ENCODE measurements at regions not wholly inside any gene's neighbourhood (a gene's known extent, or its start where the extent isn't known, plus 50 kb on each side); places are given as distances from the start of the nearest gene placed in this dataset.

DNA sequence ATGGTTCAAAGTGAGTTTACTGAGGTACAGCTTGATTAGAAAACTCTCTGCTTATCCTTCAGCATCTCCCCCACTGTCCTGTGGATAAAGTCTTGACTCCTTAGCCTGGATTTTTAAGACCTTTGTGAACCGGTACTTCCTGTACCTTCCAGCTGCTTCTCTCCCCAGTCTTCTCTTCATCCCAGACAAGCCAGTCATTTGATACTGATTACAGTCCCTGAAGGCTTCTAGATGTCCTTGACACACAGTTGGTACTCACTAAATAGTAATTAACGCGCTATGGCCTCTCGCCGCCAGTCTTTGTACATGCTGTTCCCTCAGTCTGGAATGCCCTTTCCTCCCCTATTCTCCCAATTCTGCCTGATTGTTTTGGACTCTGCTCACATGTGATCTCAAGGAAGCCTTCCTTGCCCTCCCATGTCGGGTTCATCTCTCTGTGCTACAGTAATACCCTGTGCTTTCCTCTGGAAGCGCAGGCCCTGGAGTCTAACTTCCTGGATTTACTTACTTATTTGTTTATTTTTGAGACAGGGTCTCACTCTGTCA is 50.6 kb upstream of the PTGR2 start:
- no peak for DNase-seq (ENCODE audit: low spot score)

DNA sequence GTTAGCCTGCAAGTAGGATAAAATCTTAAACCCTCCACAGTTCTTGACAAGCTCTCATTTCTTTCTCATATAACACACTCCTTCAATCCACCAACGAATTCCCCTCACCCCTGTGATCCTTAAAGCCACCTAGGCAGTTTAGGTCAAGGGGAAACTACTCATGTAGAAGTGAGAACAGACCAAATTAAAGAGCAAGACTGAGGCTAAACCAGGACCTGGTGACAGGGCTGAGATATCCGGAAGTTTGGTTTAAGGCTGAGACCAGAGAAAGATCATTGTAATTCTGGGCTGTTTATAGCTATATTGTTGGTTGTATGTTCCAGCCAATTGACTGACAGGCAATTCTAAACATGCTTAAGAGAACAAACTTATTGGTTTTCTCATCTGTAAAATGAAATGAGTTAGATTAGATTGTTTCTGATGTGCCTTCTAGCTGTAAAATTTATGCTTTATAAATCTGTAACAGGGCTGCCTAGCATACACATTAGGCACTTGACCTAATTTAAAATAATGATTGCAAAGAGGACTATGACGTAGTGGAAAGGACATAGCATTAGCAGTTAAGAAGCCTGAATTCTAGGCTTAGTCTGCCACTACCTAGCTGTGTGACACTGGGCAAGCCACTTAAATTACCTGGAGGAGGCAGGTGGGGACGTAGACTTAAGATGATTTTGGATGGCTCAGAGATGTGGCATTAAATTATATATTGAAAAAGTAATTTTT is 53.9 kb upstream of the PTGR2 start:
- no peak for DNase-seq (ENCODE audit: low spot score)

DNA sequence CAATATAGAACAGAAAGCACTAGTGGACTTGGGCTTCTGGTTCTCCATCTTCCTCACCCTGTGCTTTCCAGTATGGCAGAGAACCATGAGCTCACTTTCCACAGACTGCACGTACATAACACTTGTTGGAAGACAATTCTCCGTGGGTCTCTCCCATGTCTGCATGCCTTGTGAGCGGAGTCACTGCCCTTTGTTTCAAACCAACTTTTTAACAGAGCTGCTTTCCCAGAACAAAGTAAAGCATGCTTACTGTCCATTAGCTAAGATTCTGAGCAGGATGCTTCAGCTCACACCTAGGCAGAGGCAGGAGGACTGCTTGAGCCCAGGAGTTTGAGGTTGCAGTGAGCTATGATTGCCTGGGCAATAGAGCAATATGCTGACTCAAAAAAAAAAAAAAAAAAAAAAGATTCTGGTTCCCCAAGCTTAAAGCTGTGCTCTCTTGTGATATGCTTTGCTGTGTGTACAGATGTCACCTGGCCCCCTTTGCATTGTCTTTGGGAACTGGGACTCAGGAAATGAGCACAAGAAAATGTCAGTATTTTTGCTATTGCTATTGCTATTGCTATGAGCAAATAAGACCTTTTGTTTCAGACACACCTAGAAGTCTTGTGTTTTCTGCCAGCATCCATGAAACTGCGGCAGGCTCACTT is 54.6 kb upstream of the PTGR2 start:
- DNase-seq (ENCODE audit: low spot score): no peak

DNA sequence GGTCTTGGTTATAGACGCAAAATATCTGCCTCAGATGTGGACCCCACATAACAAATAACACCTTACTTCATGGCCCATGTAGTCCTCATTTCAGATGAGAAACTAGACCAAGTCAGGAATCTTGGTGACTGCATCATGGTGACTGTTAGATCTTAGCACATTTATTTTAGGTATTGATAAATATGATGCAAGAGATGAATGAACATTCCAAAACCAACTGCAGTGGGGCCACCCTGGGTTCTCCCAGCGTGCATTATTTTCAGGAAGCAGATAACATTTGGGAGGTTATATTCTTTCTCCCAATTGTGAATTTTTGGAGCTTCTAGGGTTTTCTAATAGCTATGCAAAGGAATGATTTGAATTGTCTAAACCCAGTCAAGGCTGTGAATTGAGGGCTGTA is 55.2 kb upstream of the PTGR2 start:
- no peak for DNase-seq (ENCODE audit: low spot score)

DNA sequence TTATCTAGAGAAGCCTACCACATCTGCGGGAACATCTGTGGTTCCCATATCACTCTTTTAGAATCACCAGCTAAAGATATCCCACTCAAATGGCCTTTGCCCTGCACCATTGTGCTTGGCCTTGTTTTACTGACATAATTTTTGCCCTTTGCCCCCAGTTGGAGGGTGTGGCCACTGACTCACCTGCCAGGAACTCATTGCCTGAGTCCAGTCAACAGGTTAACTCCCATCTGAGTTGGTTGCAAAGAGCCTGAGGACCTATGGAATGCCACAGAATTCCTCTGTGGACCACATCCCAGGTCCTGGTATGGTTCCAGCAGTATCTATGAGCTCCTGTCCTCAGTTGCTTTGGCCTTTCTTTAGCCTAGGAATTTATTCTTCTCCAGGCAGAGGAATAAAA is 55.7 kb upstream of the PTGR2 start:
- DNase-seq (ENCODE audit: low spot score): peak; percentile 54

DNA sequence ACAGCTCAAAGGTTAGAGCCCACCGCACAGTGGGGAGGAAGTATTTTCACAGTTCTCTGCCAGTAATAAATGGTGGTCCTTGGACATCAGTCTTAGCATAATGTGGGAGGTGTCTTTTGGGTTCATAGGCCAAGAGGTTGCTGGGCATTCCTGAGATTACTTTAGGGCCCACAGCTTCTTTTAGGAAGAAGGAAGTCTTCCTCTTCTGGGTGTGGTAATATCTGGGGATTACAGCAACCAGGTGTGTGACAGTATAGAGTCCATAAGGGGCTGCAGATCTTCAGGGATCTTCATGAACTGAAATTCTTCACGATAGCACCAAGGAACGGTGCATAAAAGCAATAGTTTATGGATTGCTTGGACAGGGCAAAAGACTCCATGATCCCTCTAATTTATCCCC is 56.2 kb upstream of the PTGR2 start:
- no peak for DNase-seq (ENCODE audit: low spot score)

DNA sequence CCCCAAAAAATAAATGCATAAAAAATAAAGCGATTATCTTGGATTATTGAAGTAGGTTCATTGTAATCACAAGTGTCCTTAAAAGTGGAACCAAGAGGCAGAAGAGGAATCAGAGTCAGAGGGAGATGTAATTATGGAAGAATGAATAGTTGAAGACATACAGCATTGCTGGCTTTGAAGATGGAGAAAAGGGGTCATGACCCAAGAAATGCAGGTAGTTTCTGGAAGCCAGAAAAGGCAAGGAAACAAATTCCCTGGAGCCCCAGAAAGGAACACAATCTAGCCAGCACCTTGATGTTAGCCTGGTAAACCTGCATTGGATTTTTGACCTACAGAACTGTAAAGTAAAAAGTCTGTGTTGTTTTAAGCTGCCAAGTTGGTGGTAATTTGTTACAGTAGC is 57.5 kb upstream of the PTGR2 start:
- no peak for DNase-seq (ENCODE audit: low spot score)

DNA sequence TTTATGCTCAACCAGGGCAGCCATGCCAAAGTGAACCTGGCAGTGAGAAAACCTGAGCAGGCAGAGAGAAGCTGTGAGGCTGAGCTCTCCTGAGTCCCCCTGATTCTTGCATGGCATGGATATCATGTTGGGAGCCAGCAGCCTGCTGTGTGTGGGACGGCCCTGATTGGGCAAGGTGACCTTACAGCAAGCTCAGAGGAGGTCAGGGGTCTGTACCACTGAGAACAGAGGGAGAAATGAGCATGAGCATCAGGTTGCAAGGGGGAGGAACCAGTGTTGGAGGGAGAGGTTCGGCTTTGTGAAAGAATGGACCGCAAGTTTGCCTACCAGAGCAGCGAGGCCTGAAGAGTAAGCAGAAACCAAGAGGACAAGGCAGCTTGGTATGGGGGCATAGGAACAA is 59.1 kb upstream of the PTGR2 start:
- no peak for DNase-seq (ENCODE audit: low spot score)

DNA sequence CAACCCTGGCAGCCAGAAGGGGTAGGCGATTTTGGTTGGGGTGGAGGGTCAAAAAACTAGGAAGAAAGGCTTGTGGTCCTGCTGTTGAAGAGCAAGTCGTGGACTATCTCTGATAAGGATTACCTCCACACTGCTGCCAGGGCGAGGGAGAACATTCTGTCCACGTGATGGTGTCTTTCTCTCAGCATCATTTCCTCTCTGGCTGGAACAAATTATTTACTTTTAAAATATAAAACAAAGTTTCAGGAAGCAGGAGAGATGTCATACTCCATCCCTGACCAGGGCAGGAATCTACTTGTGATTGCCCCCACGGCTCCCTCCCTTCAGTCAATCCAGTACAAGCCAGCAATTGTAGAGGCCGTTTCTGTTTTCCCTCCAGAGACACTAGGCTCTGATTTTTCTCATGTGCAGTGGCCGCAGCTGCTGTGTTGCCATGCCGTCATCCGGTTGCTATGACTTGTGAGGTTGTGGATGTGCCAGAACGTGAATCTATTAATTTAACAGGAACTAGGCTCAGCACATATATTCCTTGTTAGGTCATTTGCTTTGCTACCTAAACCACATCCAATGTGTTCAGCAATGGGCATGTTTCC is 61.5 kb upstream of the PTGR2 start:
- peak; percentile 75 for DNase-seq (ENCODE audit: low spot score)

DNA sequence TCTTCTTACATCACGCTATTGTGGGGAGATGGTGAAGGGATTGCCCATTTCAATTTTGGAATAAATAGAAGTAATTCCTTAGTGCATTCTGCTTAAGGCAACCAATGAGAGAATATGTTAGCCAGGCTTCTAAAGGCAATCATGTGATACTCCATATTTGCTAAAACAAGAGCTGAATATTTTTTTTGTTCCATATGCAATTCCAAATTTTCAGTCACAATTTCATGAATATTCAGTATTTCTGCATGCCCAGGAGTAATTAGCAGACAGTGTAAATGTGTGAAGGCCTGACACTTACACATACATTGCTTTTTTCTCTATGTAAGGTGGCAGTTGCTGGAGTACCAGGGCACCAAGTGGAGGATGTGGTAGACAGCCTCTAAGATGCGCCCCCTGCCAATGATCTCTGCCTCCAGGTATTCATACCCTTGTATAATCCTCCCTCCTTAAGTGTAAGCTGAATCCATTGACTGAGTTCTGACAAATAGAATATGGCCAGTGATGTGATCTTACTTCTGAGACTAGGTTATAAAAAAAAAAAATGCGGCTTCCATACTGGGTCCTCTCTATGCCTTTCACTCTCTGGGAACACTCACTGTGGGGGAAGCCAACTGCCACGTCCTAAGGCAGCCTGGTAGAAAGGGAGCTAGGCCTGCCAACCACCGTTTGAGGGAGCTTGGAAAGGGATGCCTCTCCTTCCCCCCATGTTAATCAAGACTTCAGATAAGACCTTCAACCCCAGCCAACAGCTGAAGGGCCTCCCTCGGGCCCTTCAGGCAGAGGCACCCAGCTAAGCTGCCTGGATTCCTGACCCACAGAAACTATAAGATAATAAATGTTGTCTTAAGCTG is 62.7 kb upstream of the PTGR2 start:
- DNase-seq (ENCODE audit: low spot score): no peak

DNA sequence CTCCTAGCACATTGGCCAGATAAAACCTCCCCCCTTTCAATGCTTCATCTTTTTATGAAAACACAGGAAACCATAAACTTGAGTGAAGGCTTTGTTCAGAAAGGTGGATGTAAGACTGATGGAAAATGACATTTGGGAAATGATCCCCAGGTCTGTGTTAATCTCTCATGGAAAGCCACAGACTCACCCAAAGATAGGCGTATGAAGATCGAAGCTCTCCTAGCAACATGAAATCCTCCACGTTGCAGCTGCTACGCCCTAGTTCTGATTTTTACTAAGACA is 63.4 kb upstream of the PTGR2 start:
- no peak for DNase-seq (ENCODE audit: low spot score)

DNA sequence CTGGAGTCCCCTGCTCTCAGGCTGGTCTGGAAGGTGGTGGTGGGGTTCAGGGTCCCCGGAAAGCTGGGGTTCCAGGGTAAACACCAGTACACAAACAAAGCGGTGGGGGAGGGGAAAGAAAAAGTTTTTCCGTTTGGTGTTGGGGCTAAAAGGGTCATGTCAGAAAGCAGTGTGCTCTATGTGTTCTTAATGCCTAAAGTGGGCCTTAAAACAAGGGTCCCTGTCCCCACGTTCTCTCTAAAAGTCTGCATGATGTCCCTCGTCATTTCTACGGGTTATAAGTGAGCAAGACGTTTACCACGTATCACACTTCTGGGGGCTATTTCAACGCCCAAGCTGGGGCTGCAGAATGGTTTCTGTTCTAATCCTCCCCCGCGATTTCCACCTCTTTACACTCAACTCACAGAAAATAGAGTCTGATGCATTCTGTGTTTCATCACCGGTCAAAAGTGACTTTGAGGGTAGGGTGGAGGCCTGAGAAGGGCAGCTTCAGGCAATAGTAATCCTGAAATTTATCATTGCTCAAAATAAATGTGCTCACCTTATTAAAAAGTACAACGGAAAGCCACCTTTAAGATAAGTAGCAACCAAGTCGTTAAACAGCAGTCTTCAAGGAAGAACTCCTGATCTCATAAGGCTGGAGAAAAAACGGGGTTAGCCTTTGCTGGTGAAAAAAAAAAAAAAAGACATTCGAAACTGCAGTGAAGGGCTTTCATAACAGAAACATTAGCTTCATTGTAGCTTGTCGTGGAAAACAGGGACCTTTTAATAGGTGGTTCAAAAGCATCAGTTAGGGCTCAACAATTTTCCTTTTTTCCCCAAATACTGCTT is 63.9 kb upstream of the PTGR2 start:
- no peak for DNase-seq (ENCODE audit: low spot score)

DNA sequence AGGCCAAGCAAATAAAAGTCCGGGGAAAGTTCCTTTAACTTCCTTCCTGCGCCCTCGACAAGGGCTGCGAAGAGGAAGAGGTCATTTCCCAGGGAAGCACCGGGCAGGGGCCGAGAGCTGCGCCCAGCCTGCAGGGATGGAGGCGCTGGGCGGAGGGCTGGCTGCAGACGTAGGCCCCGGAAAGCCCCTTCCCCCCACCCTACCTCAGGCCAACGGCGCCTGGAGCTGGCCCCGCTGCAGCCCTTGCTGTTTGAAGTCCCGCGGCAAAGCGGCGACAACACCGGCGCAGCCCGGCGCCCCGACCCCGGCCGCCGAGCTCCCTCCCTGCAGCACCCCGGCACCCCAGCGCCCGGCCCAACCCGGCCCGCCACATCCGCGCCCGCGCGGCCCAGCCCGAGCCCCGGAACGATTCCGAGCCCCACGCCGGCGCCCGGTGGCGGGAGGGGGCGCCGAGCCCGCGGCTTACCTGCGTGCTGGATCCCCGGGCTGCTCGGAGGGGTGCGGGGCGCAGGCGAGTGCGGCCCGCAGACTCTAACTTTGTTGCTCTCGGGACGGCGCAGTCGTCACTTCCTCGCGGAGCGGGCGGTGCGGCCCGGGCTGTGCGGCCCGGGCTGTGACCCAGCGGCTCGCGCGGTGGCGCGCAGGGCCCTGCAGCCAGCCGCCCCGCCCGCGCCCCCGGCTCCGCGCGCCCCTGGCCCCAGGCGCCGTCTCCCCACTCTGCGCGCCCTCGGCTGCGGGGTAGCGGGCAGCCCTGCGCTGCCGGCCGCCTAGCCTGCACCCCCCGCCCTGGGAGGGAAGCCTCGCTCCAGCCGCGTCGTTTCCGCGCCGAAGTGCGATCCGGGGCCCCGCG is 64.8 kb upstream of the PTGR2 start:
- DNase-seq (ENCODE audit: low spot score): no peak

DNA sequence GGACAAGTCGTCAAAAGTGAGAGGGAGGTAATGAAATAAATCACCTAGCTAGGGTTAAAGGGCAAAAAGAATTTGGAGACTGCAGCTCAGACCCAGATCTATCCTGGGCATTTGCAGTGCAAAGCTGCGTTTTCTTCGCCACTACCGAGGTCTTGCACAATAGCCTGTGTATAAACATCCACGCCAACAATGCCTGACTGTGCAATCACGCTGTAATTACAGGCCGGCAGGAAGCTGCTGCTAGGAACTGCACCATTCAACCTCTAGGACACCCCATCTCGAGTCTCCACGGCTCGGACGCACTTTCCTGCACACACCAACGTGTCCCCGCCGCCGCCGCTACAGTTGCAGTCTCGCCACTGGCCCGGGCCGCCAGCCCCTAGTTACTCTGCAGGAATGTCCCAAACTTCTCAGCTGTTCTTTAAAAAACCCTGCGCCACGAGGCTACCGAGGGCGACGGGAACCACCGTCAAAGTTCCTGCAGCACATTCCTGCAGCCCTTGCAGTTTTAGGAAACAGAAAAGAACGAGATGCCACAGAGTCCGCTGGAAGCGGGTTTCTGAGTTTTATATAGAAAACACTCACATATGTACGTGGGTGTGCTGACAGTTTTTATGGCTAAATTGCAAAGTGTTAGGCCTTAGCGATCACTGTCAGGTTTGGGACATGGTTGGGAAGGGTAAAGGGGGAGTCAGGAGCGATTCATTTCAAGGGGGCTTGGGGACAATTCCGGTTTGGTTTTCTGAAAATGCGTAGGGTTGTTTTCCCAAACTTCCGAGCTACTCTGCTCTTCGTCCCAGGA is 65.6 kb upstream of the PTGR2 start:
- peak; percentile 67 for DNase-seq (ENCODE audit: low spot score)

DNA sequence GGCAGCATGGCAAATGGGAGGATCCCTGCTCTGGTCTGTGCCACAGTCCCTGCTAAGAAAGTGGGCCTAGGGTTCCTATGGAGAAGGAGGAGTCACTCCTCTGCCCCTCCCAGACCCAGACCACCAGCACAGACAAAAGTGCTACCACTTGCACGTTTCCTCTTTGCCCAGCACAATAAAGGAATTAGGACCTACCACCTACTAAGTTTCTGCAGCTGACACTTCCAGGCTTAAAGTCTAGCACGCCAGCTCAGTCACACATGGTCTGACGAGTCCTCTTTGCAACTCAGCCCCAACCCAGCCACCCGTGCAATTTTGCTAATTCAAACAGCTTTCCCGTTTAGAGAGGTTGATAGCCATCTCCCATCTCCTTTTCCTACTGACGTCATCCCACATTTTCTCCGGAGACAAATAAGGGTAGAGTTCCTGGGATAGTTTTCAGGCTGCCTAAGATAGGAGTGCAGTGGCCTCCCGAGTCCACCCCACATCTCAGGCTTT is 66.2 kb upstream of the PTGR2 start:
- peak; percentile 50 for DNase-seq (ENCODE audit: low spot score)

DNA sequence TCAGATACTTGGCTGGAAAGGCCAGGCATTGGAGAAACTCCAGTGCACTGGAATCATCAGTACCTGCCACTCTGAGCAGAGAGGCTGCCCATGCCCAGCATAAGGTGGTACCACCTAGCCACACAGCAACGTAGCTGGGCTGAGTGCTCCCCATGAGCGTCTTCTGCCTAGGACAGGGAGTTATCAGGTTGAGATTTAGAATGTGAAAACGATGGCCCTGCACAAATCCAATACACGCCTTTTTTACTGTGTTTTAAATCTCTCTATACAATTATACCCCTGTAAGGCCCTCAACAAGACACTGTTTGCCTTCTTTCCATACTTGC is 66.7 kb upstream of the PTGR2 start:
- no peak for DNase-seq (ENCODE audit: low spot score)

DNA sequence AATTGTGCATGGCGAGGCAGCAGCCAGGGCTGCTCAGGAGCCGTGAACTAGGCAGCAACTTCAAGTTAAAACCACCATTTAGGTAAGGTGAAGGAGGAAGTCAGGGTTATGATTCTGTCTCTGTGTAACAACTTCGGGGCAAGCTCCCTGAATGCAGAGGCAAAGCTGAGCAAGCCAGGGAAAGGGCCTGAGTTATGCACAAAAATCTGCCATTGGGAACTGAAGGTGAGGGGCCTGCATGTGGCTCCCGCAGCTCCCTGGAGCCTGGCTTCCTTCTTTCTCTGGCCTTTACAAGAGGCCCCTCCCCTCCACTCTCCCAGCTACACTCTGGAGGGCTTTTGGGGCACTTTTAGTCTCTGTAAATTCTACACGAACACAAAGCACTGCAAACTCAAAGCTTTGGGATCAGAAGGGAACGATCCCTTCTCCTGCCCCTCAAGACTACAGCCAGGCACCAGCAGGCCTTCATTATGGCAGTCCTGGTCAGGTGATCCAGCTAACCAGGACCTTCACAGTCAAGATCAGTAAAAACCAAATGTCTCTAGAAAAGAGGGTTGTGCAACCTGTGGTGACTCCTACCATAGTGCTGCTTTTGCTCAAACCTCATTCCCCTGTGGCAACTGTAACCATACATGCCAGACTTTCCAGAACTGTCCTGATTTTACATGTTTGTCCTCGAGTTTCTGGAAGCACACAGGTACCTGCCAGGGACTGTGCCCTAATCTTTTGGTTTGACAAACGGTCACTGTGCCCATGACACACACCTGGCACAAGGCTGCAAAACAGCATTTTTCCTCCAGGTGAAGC is 67.2 kb upstream of the PTGR2 start:
- no peak for DNase-seq (ENCODE audit: low spot score)

DNA sequence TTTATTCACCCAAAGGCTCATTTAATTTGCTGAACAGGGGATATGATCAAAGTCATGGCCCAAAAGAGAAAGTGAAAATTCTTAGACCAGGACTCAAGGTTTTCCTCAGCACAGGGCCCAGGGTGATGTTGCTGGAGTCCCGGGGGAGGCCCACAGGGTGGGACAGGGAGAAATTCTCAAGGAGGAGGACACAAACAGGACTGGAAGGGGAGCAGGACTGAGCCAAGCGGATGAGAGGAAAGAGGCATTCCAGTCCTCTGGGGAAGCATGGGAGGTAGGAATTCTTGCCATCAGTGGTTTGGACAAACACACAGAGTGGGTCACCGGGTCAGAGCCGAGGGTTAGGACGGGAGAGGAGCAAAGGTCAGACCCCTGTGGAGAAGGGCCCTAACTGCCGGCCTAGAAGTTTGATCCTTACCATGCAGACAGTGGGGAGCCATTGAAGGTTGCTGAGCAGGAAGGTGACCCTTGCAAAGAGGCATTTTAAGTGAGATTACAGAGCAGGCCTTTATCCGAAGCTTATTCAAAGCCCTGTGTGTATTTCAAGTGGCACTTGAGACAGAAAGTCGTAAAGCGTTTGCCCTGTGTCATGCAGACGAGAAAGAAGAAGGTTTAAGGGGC is 68.4 kb upstream of the PTGR2 start:
- DNase-seq (ENCODE audit: low spot score): no peak

DNA sequence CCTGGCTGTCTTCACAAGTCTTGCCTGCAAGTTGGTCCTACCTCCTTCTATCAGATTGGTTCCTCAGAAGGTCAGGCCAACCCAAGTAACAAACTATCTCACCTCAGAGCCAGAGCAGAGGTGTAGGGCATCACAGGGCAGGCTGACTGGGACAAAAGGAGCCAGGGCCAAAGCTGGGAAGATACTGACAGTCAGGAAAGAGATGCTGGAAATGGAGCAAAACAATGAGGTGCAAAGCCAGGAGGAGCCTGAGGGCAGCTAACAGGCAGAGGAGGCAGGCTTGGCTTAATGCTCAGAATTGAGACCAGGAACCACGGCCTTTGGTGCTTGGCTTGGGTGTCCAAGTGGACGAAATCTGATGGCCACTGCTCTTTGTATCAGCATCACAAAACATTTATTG is 68.4 kb upstream of the PNMA1 start:
- DNase-seq (ENCODE audit: low spot score): no peak
